Hindlimb muscle (tissue), 1 donor: ENCODE measurements at regions not wholly inside any gene's neighbourhood (a gene's known extent, or its start where the extent isn't known, plus 50 kb on each side); places are given as distances from the start of the nearest gene placed in this dataset.
"Not testable (repeated sequence)": the region's sequence is repeated elsewhere in the genome, so short reads cannot be mapped to it uniquely, and the experiment has no call there.

Source experiments
- DNase-seq: peaks from one replicate; pipeline ENCODE4 v3.0.0-alpha.2; 2013

DNA sequence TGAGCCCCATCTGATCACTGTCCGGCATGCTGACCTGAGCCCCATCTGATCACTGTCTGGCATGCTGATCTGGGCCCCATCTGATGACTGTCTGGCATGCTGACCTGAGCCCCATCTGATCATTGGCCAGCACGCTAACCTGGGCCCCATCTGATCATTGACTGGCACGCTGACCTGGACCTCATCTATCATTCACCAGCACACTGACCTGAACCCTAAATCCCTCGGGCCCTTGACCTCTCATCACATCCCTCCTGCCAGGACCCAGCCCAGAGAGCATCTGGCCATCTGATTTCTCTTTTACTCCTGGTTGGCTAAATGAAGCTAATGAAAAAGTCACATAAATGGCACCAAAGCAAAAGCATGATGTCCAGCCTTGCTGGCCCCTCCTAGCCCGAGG is 207.1 kb downstream of the NDUFA10 start:
- DNase-seq, result no peak

DNA sequence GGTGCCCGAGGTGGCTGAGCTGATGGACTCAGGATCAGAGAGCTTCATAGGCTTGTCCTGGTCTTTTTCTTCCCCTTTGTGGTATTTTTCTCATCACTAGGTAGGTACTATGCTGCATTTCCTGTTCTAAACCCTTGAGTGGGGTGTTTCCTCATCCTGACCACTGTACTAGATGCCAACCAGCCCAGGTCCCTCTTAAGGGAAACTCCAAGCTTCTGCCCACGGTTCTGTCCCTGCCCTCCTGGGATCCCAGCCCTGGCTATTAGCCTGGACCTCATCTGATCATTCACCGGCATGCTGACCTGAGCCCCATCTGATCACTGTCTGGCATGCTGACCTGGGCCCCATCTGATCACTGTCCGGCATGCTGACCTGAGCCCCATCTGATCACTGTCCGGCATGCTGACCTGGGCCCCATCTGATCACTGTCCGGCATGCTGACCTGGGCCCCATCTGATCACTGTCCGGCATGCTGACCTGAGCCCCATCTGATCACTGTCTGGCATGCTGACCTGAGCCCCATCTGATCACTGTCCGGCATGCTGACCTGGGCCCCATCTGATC is 207.6 kb downstream of the NDUFA10 start:
- not testable (repeated sequence) for DNase-seq

DNA sequence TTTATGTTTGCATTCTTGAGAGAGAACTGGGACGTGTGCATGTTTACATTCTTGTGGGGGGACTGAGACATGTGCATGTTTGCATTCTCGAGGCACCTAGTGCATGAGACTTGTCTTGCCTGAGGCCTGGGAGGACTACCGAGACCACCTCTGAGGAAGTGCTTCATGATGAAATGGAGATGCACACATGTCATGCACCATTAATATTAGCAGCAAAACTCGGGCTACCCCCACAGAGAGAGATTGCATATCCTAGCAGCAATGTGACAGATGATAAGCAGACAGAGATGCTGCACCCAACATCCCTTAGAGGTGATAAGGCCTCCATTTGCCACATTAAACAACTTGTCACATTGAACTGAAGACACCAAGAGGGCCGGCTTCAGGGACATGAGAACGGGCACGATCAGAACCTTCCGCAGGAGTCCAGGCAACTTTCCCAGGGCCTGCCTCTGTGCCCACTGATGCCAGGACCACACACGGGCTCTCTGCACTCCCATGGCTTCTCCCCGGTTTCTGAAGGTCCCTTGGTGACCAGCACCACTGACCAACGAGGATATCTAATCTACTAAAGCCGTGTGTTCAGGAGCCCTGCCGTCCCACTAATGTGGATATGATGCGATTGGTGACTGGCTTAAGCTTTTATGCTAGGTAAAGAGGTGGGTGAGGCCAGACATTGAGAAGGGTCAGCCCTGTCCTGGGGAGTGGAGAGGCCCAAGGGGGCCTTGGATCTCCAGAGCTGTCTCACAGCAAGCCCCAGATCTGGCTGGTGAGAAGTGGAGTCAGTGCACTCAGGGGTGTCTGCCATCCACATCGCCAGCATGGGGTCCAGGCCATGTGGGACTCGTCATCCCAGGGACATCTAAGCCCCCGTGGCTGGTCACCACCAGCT is 208.3 kb downstream of the NDUFA10 start:
- DNase-seq, result no peak

DNA sequence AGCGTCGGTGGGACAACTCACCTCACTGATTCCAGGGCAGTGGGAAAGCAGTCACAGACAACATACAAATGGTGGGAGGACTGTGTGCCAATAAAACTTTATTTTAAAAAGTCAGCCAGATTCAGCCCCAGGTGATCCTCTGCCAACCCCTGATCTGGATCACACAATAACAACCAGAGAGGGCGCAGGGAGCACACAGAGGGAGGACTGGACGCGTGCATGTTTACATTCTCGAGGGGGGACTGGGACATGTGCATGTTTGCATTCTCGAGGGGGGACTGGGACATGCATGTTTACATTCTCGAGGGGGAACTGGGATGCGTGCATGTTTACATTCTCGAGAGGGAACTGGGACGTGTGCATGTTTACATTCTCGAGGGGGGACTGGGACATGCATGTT is 209.5 kb downstream of the NDUFA10 start:
- no peak for DNase-seq

DNA sequence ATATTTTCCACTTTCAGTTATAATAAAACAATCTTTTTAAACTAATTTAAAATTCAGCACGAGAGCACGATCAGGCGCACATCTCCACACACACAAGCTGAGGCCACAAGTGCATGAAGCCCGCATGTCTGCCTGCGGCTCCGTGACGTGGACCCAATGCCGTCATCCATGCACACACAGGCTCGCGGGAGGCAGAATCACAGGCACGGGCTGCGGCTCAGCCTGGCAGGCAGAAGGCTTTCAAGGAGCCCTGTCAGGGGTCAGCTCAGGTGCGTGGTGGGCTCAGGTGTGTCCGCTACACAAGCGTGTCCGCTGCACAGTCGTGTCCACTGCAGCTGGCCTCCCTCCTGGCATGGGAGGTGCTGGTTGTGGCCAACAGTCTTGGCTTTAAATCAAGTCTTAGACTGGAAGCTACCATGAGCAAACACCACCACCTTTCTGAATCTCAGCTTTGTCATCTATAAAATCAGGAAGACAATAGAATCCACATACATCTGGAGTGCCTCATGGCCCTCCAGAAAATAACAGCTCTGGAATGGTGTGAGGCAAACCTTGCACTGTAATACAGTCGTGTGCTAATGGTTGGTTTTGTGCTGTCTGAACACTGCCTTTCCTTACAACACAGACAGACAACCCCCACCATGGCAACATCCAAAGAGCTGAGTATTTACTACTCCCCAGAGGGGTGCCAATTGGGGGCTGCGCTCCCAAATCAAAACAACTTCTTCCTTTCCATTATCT is 210.1 kb downstream of the NDUFA10 start:
- peak; percentile 78 for DNase-seq

DNA sequence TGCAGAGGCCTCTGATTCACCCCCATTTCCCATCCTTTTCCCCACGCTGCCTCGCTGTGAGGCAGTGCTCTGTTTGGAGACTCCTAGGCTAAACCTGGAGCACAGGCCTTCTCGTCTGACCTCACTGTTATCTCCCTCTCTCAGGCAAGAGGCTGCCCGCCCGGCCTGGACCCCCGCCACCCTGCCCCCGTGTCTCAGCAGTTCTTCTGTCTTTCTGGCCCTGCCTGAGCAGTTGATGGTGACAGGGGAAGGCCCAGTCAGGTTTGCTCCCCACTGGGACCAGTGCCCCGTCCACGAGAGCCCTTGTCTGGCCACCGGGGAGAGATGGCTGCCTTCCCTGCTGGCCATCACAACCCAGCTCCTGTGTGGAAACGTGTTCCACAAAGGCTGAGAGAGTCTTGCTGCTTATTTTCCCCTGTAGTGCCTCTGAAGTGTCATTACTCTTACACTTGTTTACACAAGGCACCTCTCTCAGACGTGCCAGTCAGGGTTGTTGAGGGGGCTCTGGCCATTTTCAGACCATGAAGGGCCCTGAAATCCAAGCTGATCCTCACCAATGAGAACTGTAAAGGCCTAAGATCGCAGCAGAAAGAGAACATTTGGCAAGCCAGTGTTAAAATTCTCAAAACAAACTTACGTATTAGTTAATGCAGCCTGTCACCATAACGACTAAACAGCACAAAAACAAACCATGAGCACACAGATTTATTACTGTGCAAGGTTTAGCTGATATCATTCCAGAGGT is 210.9 kb downstream of the NDUFA10 start:
- no peak for DNase-seq

DNA sequence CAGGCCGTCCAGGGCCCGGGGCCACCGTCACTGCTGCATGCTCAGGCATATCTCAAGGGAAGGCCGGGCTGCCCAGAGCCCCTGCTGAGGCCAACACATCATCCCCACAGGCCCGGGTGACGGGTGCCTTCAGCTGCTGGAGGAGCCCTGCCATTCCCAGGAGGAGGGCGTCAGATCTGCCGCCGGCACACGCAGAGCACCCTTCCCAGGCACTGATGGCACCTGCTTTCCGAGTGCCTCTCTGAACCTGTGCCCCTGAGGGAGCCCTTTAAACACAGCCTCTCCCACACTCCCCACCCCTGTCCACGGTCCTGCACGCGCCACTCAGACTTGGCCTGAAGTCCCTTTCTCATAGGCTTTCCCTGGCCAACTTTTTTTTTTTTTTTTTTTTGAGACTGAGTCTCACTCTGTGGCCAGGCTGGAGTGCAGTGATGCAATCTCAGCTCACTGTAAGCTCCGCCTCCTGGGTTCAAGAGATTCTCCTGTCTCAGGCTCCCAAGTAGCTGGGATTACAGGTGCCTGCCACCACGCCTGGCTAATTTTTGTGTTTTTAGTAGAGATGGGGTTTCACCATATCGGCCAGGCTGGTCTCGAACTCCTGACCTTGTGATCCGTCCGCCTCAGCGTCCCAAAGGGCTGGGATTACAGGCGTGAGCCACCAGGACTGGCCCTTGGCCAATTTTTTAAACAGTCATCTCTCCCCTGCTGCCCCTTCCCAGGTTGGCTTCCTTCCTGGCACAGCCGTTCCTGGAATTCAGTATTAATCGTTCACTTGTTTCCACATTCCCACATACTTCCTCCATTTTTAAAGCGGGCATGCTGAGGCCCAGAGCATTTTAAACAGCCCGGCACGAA is 211.7 kb downstream of the NDUFA10 start:
- no peak for DNase-seq

DNA sequence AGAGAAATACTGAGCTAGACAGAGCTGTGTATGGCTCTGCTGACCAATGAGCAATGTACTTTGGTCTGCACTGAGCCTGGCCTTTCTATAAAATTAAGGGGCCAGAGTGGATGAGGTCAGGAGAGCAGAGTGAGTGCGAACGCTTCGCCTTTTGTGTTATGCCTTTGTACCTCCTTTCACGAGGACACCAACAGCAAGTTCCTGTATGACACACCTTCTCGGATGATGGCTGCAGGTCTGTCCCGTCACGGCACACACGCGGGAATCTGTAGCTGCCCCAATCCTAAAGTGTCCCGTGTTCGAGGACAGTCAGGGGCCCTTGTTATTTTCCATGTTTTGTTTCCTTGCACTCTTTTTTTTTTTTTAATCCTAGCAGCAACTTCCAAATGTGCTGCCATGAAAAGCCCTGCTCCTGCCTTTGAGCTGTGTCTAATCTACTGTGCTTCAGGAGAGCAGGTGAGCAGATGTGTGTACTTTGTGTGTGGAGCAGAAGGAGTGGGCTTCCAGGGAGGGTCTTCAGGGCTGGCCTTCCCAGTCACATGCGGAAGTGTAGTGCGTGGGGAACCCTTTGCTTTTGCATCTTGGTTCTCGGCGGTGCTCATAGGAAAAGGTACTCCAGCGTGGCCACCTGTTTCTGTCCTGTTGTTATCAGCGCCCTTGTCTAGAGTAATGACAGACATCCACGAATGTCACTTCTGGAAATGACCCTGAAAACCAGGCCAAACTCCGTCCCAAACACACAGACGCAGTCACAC is 213.2 kb downstream of the NDUFA10 start:
- DNase-seq, result no peak

DNA sequence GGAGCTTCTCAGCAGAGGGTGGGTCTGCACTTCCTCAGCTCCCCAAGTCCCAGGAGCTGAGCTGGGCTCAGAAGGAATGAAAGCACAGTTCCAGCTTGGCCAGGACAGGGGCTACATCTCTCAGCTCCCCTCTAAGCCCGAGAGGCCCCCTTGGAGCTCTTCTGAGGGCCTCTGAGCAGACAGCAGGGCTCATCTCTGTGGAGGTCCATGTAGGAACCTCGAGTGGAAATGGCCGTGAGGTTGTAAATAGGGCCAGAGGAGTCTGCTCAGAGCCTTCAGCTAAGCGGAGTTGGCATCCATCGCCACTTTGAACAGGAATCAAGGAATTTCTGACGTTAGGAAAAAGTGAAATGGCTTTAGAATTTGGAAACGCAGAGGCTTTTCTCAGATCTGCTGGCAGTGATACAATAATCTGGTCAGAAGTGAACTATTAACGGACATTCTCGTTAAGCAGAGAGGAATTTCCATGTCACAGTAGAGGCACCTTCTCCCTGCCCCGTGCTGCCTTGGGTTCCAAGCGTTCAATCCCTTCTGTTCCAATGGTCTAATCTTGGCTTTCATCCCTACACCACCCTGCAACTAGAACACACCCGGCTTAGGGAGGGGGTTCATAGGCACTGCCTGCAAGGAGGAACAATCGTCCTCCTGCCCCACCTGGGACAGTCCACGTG is 213.9 kb downstream of the NDUFA10 start:
- DNase-seq, result peak; percentile 86

DNA sequence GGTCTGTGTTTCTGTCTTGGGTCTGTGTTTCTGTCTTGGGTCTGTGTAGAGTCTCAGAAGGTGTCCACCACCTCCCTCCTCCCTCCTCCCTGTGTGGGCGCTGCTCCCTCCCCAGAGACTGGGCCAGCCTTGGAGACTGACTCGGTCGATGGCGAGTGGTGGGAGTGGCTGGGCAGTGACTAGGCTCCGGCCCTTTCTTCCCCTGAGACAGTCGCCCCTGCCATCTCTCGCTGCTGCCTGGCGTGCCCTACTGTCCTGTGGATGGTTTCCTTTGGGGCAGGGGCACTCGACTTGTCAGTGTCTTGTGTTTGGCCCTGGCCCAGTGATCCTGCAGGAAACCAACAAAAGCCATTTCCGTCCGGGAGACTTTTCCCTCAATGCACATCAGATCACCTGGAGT is 215.8 kb downstream of the NDUFA10 start:
- DNase-seq, result no peak

DNA sequence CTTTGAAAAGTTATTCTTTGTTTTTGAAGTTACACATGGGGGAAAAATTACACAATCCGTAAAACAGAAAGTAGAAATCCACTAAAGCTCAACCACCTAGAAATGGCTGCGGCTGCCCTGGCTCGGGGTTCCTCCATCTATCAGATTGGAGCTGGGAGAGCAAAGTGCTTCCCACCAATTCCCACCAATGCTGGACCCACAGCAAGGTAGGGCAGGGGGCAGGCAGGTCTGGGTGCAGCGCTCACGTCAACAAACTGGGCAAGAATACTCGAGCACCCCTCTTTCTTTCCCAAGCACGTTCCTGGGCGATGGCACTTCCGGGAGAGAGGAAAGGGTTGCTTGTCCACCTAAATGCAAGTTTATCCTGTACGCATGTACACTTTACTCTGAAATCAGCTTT is 217.6 kb downstream of the NDUFA10 start:
- DNase-seq, result no peak

DNA sequence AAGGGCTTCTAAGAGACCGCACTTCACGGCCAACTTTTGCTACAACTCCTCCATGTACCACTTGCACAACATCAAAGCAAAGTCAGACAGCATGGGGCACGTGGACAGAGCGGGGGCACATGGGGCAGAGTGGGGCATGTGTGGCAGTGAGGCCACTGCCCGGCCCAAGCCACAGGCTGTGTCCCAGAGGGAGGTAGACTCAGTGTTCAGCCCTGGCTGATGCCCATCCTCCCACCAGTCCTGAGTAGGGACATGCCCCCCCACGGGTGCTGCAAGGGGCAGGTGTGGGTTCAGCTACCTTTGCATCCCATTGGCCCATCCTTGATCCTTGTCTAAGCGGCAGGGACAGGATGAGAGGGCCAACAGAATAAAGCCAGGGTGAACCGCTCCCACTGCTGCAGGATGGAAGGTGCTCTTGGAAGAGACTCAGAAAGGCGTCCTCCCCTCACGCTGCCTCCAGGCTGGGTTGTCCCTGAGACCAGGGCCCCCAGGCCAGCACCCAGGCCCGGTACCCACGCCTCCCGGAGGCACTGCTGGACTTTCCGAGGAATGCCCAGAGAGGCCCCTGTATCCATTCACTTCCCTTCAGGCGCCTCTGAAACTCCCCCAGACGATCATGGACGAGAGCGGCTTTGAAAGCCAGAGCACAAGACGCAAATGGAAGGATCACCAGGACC is 218.2 kb downstream of the NDUFA10 start:
- no peak for DNase-seq

DNA sequence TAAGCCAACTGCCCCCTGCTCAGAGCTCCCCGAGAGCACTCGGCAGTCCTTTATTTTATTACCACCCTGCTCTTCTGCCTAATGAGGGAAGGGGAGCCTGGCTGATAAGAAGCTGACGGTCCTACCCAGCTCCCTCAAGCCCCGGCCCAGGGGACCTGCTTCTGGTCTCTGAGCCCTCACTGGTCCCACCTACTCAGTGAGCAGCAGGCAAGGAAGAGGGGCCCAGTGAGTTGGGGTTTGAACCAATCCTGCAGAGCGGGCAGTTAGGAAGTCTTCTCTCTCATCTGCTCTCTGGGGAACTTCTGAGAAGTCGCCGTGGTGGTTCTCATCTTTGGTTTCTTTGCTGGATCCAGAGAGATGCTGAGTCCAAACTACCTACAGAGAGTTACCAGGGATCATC is 218.9 kb downstream of the NDUFA10 start:
- DNase-seq, result no peak

DNA sequence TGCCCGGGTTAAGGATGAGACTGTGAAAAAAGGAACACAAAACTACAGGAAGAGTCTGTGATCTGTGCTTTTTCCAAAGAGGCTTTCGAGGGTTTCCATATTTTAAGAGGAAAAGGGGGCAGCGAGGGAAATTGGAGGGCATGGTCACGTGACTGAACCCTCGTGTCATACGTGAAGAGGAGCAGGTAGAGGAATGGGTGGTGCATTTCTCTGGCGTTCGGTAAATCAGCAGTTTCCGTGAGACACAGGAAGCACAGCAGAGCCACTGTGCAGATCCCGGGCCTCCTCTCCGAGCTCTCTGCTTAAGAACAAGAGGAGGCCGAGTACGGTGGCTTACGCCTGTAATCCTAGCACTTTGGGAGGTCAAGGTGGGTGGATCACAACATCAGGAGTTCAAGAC is 219.7 kb downstream of the NDUFA10 start:
- DNase-seq, result no peak

DNA sequence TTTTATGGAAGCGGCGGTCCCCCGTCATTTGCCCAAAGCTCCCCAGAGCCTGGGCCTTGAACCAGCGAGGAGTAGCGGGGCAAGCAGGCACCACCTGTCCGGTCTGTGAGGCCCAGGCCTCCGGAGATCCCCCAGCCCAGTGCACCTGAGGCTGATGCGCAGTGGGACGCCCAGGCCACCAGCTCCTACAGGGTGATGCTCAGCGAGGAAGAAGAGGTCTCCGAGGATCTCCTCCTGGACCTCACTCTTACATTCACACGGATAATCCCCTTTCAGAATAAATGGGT is 220.2 kb downstream of the NDUFA10 start:
- no peak for DNase-seq

DNA sequence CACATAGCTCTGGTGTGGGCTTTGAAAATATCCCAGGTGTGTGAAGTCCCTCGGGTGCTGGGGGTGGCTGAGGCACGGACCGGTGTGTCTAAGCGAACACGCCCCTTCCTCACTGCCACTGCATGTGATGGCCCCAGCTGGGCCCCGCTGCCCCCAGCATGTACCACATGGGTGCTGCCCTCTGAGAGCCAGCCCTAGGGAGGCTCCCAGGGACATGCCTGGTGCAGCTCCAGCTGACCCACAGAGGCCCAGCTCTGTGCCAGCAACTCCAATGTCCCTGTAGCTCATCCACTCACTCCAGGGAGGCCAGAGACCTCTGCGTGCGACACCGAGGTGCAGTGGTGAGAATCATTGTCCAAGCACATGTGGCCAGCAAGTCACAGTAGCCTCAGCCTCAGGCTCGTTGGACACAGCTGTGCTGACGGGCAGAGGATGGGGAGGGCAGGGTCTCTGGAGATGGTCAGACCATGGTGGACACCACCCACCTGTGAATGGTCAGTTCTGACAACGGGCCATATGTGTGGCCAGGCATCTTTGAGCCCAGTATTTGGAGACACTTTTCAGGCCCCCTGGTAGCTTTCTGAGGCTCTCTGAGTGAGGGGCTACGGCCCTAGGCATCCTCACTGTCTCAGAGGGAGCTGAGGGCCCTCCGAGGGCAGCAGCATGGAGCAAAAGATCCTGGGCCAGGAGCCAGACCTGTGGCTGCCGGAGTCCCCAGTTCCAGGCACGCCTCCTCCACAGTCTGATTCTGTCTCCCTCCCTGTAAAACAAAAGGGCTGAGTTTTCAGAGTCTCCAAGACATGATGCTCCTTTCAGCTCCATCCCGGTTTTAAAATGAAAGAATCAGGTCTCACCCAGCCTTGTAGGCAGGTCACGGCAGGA is 220.7 kb downstream of the NDUFA10 start:
- DNase-seq, result no peak

DNA sequence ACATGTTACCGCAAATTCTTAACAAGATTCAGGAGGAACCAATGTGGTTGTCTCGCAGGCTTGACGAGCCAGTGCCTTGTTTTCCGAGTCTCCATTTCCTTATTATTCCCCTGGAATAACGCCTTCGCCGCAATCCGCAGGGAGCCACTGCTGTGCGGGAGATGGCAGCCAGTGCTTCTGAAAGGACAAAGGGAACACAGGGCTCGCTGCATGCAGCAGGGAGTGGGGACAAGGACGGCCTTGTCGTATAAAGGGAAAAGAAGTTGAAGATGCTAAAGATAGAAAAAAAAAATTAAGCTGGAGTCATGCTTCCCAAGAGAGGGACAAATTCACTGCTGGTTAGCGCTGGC is 221.4 kb downstream of the NDUFA10 start:
- no peak for DNase-seq

DNA sequence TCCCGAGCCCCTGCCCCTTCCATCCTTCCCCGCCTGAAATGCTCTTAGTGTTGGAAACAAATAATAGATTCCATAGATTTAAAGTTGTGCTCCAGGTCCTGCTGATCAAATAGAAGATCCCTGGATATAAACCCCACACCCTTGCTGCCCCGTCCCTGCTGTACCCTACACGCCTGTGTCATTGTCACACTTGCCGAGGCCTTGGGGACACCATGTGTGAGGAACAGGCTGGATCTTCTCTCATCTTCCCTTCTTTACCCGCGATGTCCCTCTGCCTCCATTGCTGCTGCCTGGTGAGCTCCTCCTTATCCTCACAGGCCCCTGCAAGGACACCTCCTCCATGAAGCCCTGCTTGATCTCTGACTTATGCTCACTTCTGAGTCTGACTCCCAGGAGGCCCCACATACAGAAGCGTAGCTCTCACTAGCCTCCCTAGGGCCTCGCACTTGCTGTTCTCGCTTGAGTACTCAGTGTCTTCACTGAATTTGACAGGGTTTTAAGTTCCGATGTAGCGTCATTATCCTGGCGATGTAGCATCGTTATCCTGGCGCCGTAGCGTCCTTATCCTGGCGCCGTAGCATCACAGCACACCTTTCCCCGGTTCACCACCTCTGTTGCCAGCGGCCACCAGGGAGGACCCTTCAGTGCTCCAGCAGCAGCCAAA is 221.9 kb downstream of the NDUFA10 start:
- no peak for DNase-seq

DNA sequence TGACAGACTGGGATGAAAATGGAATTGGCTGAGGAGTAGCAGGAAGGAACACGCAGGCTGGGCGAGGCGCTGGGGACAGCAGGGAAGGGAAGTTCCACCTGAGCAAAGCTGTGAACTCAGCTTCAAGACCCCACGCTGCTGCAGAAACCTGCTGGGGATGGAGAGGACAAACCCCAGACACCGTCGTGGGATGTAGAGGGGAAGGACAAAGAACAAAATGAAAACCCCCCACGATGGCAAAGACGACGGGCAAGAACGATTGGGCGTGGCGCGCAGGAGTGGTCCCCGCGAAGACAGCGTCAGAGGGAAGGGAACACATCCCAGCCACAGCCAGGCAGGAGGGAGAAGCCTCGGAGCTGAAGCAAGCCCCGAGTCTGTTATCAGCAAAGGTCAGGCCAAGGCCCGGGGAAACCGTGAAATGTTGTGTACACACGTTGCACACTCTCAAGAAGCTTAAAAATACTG is 222.9 kb downstream of the NDUFA10 start:
- DNase-seq, result no peak
